ENCODE measurements at regions not wholly inside any gene's neighbourhood (a gene's known extent, or its start where the extent isn't known, plus 50 kb on each side); places are given as distances from the start of the nearest gene placed in this dataset.

GRCh38 chr7:380139-380485 lies 90.1 kb downstream of the FOXL3 start:
- TF ChIP-seq CTCF (IDR thresholded peaks at IDR 0.05; ENCODE audit: insufficient read depth, low read length) (no peak), POLR2AphosphoS5 (IDR thresholded peaks at IDR 0.05; ENCODE audit: low read depth) (no peak), GABPA (IDR thresholded peaks at IDR 0.05; ENCODE audit: low read depth) (no peak)

Data from HL-60 (cell line).